Left lobe of liver (tissue), 2 donors: ENCODE measurements at regions not wholly inside any gene's neighbourhood (a gene's known extent, or its start where the extent isn't known, plus 50 kb on each side); places are given as distances from the start of the nearest gene placed in this dataset.
A peak's percentile ranks its signal among the peaks of the same experiment; 100 is the strongest.

Source experiments
- ATAC-seq: fragments of 200-7000 bp; cut with Tn5 transposase; one replicate; pipeline ENCODE4 v1.9.1; 2020; ENCODE audit warnings: mild to moderate bottlenecking, moderate library complexity
- DNase-seq: peaks from one replicate; pipeline ENCODE4 v3.0.0-alpha.2; 2020; ENCODE audit warnings: low spot score
- donor health status: DM: no; HTN: no; CAD: no; lungs with moderate emphysema.
- donor health status: DM: no; HTN: yes; CAD: no.

DNA sequence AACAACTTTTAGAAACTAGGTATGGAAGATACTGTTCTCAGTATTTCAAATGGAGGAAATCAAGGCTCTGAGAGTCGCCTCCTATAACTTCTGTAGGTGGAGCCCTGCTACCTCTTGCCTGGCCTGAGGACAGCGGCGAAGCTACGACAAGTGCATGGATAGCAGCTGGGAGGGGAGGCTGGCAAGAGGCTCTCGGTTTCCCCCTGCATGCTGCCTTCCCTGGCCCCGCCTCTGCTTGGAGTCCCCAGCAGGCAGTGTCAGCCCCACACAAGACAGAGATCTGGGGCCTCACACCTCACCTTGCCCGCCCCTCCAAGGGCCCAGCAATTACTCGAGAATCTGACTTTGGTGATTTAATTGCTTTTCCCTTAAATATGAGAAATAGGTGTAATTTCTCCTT lies 107.6 kb upstream of the POU3F3 start:
- no peak for ATAC-seq
- no peak for DNase-seq

DNA sequence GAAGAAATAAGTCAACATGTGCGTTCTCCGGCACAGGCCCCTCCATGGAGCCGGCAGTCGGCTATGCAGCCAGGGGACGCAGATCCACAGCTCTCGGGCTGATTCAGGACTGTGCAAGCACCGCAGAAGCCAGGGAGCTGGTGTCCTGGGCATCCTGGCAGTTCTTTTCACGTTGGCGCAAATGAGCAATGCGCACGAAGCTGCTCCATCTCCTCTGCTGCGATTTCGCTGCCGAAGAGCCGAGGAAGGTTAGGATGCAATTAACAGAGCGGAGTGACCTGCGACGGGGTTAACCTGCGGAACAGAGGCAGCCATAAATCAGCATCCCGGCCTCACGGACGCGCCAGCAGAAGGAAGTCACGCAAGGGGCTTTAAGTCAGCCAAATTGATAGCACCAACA lies 107.1 kb upstream of the POU3F3 start:
- ATAC-seq (no peak), DNase-seq (no peak)

DNA sequence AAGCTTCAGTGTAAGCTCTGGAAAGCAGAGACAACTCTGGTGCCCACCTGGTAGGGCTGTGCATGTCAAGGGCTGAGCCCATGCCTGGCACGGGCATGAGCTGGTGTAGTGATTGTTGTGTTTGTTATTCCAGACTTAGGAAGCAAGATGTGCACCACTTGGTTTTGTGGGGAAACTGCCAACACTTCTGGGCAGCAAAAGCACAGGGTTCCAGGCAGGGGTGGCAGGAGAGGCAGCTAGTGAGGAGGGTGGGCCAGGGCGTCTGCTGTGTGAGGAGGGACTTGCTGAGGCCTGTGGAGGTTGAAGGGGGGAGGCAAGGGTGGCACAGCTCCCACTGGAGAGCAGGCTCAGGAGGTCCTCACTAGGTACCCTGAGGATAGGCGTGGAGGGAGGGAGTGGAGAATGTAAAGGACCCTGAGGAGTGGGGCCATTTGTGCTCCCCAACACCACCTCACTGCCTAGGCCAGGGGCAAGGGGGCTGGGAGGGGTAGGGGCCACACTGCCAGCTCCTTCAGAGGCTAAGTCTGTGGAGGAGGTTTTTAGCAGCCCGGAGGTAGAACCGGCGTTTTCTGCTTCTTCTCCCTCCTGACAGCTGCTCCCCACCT lies 104.0 kb upstream of the POU3F3 start:
- DNase-seq: no peak
- no peak for ATAC-seq

DNA sequence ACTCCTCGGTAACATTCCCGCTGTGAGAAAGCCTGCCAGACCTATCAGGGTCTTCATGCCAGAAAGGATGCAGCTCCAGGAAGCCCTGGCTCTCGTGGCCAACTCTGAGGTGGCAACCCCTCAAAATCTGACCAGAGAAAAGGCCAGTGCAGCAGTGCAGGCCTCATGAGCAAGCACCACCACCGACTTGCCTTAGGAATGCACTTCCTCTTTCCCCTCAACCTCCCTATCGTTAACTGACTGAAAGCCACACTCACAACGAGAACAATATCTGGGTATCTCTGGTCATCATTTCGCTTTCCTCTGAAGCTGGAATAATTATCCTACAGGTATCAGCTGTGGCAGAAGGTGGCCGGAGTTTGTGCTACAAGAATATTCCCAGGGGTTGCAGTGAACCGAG lies 101.4 kb upstream of the POU3F3 start:
- no peak for DNase-seq
- no peak for ATAC-seq

DNA sequence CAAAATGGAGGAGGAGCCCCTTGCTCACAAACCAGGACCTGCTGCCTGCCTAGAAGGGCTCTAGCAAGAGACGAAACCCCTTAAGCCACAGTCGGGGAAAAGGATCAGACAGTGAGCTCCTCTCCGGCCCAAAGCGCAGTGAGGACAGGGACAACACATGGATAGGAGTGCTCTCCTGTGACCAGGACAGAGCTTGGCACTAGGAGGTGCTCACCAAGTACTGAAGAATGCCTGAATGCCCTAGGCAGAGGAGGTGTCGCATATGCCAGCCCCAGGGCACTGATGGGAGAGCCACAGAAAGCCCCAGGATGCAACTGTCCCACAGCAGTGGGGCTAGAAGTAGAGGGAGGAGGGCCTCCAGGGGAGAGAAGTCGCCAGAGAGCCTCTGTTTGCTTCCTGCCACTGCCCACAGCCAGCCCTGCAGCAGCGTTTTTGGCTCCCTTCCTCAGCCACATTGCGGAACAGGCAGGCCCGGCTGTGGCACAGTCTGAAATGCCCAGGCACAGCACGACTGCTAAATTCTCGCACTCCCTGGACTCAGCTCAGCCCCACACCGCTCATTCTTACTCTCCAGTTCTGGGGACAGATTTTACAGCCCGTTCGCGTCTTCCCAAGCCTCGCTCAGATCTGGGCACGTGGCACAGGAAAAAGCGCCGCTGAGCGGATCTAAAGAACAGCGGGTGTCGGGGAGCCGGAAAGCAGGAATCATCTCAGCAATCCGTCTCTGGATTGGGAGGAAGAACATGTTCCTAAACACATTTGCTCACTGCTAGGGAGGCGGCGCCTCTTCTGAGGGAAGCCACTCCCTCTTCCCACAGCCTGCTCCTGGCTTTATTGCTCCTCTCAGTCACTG lies 98.7 kb upstream of the POU3F3 start:
- ATAC-seq (peak; percentile 14), DNase-seq (no peak)

DNA sequence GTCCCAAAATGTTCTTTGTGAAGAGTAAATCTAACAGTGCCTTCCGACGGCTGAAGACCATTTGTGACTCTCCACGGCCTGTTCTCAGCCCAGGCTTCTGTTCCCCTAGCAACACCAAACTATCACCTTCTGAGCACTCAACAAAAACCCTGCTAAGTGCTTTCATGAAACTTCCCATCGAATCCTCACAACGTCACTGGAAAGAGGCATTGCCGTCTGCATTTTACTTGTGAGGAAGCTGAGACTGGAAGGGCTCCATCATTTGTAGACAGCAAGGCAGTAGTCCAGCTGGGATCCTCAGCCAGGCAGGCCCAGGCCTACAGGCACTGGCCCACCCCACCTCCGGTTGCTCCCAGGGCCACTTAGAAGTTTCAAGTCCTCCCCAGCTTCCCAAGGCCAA lies 97.8 kb upstream of the POU3F3 start:
- DNase-seq: no peak
- no peak for ATAC-seq

DNA sequence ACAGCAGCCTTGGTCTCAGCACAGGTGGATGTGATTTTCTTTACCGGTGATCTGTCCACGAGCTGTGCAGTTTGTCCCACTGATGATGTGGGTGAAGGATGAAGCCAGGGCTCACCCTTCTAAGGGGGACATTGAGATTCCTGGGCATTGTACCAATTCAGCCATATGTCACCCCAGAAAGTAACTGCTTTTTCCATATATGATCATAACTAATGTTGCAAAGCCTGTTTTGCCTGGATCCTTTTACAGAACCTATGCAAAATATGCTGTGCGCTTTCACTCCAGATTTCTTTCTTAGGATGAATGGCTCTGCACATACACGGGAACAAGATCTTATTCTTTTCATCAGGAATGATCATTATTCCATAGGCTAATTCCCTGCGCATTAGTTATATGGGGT lies 96.9 kb upstream of the POU3F3 start:
- DNase-seq (no peak), ATAC-seq (no peak)

DNA sequence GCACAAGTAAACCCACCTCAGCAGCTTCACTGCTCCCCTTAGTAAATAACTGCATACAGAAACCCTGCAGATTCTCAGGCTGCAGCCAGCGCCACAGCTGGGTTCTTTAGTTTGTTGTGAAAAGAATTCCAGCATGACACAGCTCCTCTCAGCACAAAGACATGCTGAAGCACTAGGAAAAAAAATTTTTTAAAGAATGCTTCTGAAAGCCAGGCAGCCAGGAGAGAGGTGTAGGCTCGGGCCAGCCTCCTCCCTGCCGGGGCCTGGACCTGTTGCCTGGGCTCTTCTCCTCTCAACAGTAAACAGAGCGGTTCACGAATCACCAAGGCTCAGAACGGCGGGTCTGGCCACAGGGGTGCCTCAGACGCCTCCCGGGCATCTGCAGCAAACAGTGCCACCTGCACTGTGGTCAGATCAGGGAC lies 95.7 kb upstream of the POU3F3 start:
- DNase-seq (no peak), ATAC-seq (no peak)

DNA sequence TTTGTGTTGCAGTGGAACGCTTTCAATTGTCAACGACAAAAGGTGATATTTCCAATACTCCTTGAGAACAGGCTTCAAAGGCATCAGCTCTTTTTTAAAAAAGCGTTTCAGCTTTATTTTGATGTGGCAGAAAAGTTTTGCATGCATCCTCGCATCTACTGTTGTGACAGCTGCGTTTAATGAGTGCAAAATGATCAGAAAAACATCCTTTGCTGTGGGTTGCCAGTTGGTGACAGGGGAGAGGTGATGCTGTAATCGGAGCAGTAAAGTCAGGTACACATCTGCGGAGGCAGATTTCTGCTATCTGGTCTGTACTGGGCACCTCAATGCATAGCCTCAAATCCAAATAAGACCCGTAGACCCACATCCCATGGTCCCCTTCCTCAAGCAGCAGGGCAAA lies 91.9 kb upstream of the POU3F3 start:
- ATAC-seq (no peak), DNase-seq (no peak)

DNA sequence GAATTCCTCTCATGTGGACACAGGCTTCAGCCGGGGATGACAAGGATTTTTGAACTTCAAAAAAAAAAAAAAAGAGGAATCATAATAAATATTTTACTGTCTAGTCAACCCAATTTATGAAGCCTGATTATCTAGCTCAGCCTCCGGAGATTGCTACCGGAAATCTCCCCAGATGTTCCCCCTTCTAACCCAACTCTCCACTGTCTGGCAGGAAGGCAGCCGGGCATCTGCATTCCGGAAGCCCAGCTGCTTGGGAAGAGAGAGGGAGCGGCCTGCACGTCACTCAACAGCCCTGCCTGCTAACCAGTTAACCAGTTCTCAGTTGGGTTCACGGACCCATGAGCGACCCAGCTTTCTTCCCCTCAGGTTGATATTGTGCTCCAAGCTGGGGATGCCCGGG lies 87.2 kb upstream of the POU3F3 start:
- DNase-seq (no peak), ATAC-seq (no peak)

DNA sequence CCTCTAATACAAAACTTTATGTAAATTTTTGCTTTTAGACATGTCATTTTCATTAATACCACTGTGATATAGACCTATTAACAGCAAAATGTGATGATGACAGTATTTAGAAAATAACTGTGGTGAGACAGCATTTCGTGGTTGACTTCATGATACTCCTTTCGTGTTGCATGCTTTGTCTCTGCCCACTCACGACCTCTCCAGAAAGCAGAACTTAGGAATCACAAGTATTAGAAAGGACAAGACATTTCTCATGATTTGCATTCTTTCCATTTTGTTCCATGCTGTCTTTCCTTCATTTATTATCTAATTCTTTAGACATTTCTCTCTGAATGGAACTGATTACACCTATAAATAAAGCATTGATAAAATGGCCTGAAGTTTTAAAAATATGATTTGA lies 85.2 kb upstream of the POU3F3 start:
- DNase-seq (no peak), ATAC-seq (no peak)

DNA sequence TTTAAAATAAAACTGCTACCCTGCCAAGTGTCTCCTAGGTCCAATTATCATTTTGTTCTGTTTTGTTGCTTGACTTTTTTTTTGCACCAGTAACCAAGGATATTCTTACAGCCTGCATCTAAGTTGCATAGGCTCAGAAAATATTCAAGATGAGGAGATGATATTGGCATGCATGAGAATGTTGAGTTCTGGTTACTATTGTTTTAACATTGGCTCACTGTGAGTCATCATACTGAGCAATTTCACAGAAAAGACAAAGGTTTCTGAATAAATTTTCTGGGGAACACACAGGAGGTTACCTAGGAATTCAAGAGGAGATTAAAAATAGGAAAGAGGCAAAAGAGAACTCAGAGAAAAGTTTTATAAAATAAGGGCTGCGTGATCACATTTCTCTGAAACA lies 84.8 kb upstream of the POU3F3 start:
- DNase-seq: no peak
- no peak for ATAC-seq

DNA sequence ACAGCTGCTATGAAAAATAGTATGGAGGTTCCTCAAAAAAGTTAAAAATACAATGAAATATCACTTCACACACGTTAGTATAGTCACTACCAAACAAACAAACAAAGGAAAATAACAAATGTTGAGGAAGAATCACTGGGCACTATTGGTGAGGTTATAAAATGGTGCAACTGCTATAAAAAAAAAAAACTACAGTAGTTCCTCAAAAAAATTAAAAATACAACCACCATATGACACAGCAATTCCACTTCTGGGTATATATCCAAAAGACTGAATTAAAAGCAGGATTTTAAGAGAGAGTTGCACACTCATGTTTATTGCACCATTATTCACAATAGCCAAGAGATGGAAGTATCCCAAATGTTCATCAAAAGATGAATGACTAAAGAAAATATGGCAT lies 80.9 kb upstream of the POU3F3 start:
- no peak for ATAC-seq
- no peak for DNase-seq

DNA sequence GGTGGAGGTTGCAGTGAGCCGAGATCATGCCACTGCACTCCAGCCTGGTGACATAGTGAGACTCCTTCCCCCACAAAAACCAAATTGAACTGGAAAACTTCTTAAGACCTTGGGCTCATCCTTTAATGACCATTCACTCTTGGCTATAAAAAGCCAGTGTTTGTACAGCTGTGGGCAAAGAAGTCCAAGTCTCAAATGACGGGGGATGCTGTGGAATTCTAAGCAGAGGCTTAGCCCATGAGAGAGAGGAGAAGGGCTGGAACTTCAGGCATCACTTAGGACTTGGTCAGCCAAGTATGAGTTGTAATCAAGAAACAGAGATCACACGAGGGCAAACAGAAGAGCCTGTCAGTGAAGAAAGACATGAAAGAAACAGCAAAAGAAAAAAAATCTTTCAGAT lies 79.3 kb upstream of the POU3F3 start:
- ATAC-seq (no peak), DNase-seq (no peak)

DNA sequence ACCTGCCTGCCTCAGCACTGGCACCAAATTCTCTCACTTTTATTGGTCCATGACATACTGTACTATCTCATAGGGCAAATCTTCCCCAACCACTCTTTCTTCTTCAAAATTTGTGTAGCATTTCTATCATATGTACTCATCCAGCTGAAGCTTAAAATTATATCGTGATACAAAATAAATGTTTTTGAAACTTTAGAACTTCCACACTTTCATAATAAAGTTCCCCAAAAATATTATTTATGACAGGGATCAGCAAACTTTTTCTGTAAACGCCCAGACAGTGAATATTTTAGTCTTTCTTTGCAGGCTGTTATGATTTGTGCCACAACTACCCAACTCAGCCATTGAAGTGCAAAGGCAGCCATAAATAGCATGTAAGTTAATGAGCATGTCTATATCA lies 76.2 kb upstream of the POU3F3 start:
- DNase-seq (no peak), ATAC-seq (no peak)

DNA sequence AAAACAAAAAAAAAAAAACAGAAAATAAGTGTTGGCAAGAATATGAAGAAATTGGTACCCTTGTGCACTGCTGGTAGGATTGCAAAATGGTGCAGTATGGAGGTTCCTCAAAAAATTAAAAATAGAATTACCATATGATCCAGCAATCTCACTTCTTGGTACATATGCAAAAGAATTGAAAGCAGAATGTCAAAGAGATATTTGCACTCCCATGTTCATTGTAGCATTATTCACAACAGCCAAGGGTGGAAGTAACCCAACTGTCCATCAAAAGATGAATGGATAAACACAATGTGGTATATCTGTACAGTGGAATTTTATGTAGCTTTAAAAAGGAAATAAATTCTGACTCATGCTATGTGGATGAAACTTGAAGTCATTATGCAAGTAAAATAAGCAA lies 72.8 kb upstream of the POU3F3 start:
- ATAC-seq (no peak), DNase-seq (no peak)

DNA sequence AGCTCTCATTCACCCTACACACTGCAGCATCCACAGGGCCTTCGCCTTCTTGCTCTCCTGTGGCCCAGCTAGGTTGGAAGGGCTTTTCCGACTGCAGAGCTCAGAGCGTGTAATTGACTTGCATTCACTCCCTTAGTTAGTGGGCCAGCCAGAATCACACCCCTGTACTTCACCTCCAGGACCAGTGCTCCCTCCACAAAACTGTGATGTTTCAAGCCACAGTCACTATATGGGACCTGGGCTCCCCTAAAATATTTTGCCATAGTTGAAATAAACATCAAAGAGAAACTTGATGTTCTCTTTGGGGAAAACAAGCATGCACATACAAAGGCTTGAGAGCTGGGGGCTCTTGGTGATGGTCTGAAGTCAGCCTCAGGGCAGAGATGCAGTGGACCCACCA lies 69.7 kb upstream of the POU3F3 start:
- DNase-seq (no peak), ATAC-seq (no peak)

DNA sequence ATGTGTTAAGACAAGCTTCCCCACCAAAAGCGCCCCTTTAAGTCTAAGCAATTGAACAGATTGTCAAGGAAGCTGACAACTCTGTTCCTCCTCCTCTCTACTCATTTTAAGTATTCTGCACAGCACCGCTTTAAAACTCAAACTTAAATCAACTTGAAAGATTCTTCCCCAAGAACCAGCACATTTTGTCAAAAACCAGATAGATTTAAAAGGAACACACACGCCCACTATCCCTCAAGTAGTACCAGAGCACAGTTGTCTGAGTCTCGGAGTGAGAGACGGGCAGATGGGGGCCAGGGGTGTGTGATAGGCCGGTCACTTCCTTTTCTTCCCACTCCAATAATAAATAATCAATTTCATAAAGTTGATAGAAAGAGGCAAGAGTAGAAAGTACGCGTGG lies 67.7 kb upstream of the POU3F3 start:
- no peak for ATAC-seq
- no peak for DNase-seq

DNA sequence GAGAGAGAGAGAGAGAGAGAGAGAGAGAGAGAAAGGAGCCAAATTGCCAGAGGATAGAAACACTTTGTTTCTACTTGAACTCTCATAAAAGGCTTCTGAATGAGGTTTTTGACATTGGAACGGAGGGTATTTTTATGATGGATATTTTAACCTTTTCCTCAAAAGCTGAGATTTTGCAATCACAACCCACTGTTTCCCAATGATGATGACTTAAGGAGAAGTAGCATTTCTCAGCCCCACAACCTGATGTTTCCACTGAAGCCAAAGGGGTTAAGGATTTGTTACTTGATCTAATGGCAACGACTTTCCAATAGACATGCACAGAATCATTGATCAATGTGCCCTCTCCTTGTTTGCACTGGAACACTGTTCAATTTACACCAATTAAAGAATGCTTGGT lies 67.1 kb upstream of the POU3F3 start:
- ATAC-seq (no peak), DNase-seq (no peak)

DNA sequence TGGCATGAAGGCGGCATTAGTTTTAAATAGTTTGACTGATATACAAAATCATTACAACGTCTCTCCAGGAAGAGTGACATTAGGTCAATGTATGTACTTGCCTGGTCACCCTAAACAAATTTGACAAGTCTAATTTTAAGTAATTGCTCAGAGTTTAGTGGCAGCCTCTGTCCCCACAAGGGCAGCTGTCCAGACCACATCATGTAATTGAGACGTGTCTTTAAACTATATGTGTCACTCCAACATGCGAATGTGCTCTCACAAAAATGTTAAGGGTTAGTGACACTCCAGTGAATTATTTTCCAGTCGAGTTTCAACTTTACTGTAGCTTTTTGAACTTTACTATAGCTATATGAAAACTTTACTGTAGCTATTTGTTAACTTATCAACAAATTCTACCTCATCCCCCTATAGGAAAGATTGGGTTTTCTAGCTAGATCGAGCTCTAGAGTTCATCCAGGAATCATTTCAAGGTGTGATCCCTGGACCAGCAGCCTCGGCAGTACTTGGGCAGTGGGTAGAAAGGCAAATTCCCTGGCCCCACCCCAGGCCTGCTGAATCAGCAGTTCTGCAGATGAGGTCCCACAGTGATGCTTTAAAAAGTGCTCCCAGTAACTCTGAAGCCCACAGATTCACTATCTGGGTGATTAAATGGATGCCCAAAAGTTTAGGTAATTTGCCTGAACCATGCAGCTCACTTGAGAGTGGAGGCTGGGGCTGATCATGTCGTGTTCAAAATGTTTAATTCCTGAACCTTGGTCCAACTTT lies 66.4 kb upstream of the POU3F3 start:
- DNase-seq (no peak), ATAC-seq (no peak)

DNA sequence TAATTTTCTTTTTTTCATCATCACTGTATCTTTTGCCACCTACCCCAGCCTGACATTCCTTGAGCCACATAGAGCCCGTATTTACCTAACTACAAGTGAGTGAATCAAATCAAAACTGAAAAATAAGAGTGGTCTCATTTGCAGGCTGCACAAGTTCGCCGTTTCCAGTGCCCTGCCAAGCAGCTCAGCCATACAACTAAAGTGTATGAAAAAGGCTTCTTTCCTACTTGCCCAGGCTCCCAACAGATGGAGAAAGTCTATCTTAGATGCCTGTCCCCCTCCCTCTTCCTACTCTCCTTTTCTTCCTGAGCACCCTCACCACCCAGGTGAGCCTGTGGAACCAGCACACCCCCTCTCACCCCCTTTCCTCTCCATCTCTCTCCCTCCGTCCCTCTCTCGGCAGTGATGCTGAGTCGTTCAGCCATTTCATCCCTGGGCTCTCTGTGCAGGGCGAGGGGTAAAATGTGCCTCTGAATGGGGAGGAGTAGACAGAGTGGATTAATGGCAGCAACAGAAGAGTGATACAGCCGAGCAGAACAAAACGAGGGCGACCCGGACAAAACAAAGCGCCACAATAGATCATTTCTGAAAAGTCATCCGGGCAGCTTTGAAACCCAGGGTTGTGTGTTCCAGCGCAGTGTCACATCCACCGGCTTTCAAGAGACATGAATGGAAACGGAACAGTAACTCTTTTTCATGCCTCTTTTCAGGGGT lies 65.0 kb upstream of the POU3F3 start:
- DNase-seq (no peak), ATAC-seq (no peak)
